ENCODE measurements at regions not wholly inside any gene's neighbourhood (a gene's known extent, or its start where the extent isn't known, plus 50 kb on each side); places are given as distances from the start of the nearest gene placed in this dataset.
"Not testable (repeated sequence)": the region's sequence is repeated elsewhere in the genome, so short reads cannot be mapped to it uniquely, and the experiment has no call there.

- ATAC-seq = no peak
Measured at GRCh38 chr13:94813920-94814475, 101.7 kb upstream of the SOX21 start.

DNA sequence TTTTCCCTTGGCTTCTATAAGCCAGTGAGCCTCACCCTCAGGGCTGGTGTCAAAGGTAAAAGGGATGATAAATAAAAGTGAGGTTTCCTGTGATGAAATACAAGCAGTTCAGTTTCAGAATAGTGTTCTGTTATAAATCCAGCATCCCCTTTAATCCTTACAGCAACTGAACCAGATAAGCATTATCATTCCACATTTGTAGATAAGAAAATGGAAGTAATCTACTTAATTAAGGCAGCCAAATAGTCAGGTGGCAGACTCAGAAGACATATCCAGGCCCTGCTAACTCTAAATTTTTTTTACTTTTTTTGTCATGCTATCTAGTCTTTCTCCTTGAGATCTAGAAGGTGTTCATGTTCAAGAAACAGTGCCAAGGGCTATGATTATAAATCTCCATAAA lies 99.4 kb upstream of the SOX21 start:
- no peak for ATAC-seq

DNA sequence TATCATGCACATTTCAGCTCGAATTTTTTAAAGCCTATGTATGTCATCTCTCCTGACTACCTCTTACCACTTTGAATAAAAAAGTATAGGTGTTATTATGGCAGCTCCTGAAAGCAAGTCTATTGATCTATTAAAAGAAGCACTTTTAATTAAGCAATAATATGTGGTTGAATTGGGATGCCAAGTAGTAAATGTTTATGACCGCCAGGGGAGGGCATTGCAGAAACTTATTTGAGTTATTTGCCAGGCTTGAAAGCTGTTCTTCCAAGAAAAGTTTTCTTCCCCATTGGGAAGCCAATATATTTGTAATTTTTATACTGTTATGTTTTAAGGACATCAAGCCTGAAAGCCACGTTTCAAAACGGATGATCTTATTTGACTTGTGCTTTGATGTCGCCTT lies 88.1 kb upstream of the SOX21 start:
- ATAC-seq = no peak

DNA sequence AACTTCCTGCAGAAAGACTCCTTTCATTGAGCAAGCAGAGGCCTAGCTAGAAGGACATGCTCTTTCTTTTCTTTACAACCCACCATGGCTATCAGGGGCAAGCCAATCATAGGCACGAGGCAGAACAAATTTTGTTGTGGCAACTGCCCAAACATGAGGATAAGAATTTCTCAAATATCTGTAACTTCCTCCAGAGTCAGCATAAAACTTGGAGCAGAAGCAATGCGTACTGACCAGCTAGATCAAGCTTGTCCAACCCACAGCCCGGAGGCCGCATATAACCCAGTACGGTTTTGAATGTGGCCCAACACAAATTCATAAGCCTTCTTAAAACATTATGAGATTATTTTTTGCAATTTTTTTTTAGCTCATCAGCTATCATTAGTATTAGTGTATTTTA lies 87.0 kb upstream of the SOX21 start:
- no peak for ATAC-seq

GRCh38 chr13:94798738-94799137 lies 86.4 kb upstream of the SOX21 start:
- ATAC-seq = no peak

- ATAC-seq = no peak
Measured at GRCh38 chr13:94795292-94795691, 82.9 kb upstream of the SOX21 start.

DNA sequence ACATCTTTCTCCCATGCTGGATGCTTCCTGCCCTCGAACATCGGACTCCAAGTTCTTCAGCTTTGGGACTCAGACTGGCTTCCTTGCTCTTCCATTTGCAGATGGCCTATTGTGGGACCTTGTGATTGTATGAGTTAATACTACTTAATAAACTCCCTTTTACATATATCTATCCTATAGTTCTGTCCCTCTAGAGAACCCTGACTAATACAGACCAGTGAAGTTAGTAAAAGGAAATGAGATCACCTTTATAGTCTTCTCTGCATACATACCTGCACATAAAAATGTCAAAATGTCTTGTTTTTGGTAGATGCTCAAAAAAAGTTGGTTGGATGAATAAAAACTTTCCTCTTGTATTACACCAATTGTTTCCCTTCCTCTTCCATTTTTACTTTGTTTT lies 73.9 kb upstream of the SOX21 start:
- ATAC-seq = not testable (repeated sequence)

GRCh38 chr13:94784066-94784465 lies 71.7 kb upstream of the SOX21 start:
- ATAC-seq = no peak

- ATAC-seq = no peak
Measured at GRCh38 chr13:94783489-94783888, 71.1 kb upstream of the SOX21 start.

DNA sequence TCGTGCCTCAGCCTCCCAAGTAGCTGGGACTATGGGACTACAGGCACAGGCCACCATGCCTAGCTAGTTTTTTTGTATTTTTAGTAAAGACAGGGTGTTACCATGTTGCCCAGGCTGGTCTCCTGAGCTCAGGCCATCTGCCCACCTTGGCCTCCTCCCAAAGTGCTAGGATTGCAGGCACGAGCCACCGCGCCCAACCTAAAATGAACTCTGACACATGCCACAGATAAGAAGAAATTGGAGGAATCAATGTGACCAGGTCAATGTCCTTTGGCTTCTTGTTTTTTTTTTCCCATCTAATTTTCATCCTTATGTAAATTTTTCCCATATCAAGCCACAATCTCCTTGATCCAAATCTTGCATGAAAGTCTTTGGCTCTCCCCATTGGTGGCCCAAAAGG lies 68.1 kb upstream of the SOX21 start:
- ATAC-seq = no peak

DNA sequence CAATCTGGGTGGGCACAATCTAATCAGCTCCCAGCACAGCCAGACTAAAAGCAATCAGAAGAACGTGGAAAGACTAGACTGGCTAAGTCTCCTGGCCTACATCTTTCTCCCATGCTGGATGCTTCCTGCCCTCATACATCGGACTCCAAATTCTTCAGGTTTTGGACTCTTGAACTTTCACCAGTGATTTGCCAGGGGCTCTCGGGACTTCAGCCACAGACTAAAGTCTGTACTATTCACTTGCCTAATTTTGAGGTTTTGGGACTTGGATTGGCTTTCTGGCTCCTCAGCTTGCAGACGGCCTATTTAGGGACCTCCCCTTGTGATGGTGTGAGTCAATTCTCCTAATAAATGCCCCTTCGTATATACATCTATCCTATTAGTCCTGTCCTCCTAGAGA lies 66.6 kb upstream of the SOX21 start:
- ATAC-seq = no peak

- ATAC-seq = no peak
Measured at GRCh38 chr13:94778585-94778984, 66.2 kb upstream of the SOX21 start.

DNA sequence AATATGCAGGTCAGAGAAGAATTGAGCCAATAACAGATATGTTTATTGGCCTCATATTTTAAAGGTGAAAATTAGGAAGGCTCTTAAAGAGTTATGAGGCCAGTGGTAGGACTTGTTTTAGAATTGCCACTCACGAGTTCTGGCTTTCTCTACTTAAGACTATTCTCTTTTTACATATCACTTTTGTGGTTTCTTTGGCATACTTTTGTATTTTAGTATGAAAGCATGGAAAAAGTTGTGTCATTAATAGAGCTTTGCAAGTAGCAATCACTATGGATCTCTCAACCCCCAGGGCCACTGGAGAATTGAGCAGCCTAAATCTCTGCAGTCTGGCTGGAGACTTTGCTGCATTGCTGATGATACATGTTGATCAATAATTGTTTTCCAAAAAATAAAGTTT lies 64.6 kb upstream of the SOX21 start:
- no peak for ATAC-seq

DNA sequence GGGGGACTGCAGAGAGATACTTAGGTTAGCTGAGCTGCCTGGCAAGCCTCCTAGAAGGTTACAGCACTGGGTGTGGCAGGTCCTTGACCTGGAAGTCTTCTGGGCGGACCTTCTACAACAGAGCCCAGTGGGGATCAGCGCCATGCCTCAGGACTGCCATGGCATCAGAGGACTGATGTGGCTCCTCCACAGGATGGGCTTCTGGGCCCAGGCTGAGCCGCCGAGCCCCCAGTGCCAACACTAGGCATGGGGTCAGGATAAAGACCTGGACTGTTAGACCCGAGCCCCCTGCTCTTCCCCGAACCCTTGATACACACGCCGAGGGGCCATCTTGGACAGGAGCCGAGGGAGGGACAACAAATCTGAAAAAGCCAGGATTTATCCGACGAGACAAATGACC lies 64.0 kb upstream of the SOX21 start:
- ATAC-seq = no peak

DNA sequence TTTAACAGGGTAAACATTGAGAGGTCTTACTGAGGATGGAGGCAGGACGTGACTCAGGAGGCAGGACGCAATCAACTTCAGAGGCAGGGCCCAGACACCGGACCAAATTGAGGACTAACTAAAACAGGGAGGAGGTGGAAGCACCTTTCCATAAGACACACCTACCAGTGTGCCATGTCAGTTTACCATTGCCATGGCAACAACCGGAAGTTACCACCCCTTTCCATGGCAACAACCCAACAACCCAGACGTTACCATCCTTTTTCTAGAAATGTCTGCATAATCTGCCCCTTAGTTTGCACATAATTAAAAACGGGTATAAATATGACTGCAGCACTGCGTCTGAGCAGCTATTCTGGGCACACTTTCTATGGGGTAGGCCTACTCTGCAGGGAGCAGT lies 53.5 kb upstream of the SOX21 start:
- ATAC-seq = no peak

DNA sequence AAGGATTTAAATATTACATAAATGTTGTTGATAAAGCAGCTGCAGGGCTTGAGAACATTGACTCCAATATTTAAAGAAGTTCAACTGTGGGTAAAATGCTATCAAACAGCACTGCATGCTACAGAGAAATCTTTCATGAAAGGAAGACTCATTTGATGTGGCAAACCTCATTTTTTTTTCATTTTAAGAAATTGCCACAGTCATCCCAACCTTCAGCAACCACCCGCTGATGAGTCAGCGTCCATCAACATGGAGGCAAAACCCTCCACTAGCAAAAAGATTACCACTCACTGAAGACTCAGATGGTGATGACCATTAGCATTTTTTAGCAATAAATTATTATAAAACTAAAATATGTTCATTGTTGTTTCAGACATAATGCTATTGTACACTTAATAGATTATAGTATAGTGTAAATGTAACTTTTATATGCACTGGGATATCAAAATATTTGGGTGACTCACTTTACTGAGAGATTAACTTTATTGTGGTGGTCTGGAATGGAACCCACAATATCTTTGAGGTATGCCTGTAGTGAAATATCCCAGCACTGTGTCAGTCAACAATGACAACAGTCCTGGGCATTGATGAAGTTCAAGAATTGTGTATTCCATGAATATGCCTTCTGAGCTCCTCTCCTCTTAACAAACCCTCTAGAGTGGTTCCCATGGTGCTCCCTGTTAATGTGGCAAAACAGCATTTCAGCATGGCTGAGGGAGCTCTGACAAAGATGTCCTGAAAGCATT lies 52.4 kb upstream of the SOX21 start:
- no peak for ATAC-seq
